Ureter (tissue), 1 donor: ENCODE measurements at regions not wholly inside any gene's neighbourhood (a gene's known extent, or its start where the extent isn't known, plus 50 kb on each side); places are given as distances from the start of the nearest gene placed in this dataset.
A peak's percentile ranks its signal among the peaks of the same experiment; 100 is the strongest.

Experiments
- DNase-seq: peaks from one replicate; pipeline ENCODE4 v3.0.0-alpha.2; 2020; ENCODE audit warnings: low spot score
- donor health status: DM: yes; HTN: yes; CAD: no.

GRCh38 chr3:157626817-157627216, 123.6 kb upstream of the VEPH1 start:
- no peak for DNase-seq

- DNase-seq = no peak
Measured at GRCh38 chr3:157624801-157625200, 121.6 kb upstream of the VEPH1 start.

- DNase-seq = no peak
Measured at GRCh38 chr3:157618886-157619285, 115.7 kb upstream of the VEPH1 start.

GRCh38 chr3:157618075-157618760, 115.0 kb upstream of the VEPH1 start:
- no peak for DNase-seq

- DNase-seq = no peak
Measured at GRCh38 chr3:157614896-157615295, 111.7 kb upstream of the VEPH1 start.

- no peak for DNase-seq
Measured at GRCh38 chr3:157611536-157612076, 108.4 kb upstream of the VEPH1 start.

GRCh38 chr3:157610876-157611535, 107.8 kb upstream of the VEPH1 start:
- DNase-seq = no peak

GRCh38 chr3:157607826-157608405, 104.7 kb upstream of the VEPH1 start:
- no peak for DNase-seq

- no peak for DNase-seq
Measured at GRCh38 chr3:157606852-157607197, 103.6 kb upstream of the VEPH1 start.

GRCh38 chr3:157606011-157606851, 103.0 kb upstream of the VEPH1 start:
- DNase-seq = peak; percentile 69

- no peak for DNase-seq
Measured at GRCh38 chr3:157605356-157605755, 102.1 kb upstream of the VEPH1 start.

- no peak for DNase-seq
Measured at GRCh38 chr3:157602424-157602823, 99.2 kb upstream of the VEPH1 start.

GRCh38 chr3:157595259-157595658, 92.0 kb upstream of the VEPH1 start:
- DNase-seq = no peak

- no peak for DNase-seq
Measured at GRCh38 chr3:157594413-157594812, 91.2 kb upstream of the VEPH1 start.

GRCh38 chr3:157592769-157593168, 89.6 kb upstream of the VEPH1 start:
- no peak for DNase-seq

GRCh38 chr3:157590273-157590672, 87.1 kb upstream of the VEPH1 start:
- DNase-seq = no peak

GRCh38 chr3:157589211-157589610, 86.0 kb upstream of the VEPH1 start:
- DNase-seq = no peak

- no peak for DNase-seq
Measured at GRCh38 chr3:157588386-157589060, 85.3 kb upstream of the VEPH1 start.

GRCh38 chr3:157586293-157586692, 83.1 kb upstream of the VEPH1 start:
- no peak for DNase-seq

- DNase-seq = no peak
Measured at GRCh38 chr3:157585386-157585785, 82.2 kb upstream of the VEPH1 start.

- no peak for DNase-seq
Measured at GRCh38 chr3:157582637-157582973, 79.4 kb upstream of the VEPH1 start.
